Left kidney (tissue), 1 donor: ENCODE measurements at regions not wholly inside any gene's neighbourhood (a gene's known extent, or its start where the extent isn't known, plus 50 kb on each side); places are given as distances from the start of the nearest gene placed in this dataset.
A peak's percentile ranks its signal among the peaks of the same experiment; 100 is the strongest.

Source experiments
- DNase-seq: peaks from one replicate; pipeline ENCODE4 v3.0.0-alpha.2; 2013

GRCh38 chr10:42933448-42934340 lies 143.2 kb upstream of the RET start:
- peak; percentile 68 for DNase-seq

DNA sequence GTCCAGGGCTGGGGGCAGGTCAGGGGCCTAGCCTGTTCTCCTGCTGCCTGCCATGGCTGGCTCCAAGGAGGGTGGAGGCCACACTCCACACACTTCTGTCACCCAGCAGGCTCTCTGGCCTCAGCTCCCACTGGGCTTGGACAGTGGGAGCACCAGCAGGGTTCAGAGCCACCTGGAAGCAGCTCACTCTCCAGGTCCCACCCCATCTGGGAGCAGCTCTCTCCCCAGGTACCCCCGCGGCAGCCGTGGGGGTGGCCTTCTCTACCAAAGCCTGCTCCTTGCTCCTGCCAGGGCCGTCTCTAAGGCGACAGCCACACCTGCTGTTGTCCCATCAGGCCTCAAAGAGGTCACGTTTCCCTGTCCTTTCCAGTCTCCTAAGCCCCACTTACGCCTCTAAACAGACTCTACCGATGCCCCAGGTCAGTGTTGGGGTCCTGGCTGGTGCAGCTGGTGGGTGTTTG lies 142.5 kb upstream of the RET start:
- no peak for DNase-seq

DNA sequence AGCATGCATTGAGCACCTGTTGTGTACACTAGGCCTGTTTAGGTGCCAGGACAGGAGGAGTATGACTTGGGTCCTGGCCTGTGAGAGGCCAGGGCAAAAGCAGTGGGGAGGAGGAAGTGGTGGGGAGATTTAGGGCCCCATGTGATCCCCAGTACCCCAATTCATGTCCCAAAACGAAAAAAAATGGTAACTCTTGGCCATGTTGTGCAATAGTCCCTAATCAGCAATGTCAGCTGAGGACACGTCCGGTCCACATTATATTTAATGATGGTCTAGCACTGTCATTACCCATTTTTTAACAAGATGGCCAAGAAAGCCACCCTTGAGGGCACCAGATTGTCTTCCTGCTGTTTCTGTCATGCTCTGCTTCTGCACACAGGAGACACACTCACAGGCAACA lies 142.0 kb upstream of the RET start:
- no peak for DNase-seq

GRCh38 chr10:42935466-42935865 lies 141.4 kb upstream of the RET start:
- DNase-seq, result no peak

- DNase-seq, result no peak
Observed at GRCh38 chr10:42936580-42936979, 140.3 kb upstream of the RET start.

- no peak for DNase-seq
Observed at GRCh38 chr10:42937048-42937447, 139.8 kb upstream of the RET start.

- DNase-seq, result no peak
Observed at GRCh38 chr10:42937649-42938180, 139.2 kb upstream of the RET start.

DNA sequence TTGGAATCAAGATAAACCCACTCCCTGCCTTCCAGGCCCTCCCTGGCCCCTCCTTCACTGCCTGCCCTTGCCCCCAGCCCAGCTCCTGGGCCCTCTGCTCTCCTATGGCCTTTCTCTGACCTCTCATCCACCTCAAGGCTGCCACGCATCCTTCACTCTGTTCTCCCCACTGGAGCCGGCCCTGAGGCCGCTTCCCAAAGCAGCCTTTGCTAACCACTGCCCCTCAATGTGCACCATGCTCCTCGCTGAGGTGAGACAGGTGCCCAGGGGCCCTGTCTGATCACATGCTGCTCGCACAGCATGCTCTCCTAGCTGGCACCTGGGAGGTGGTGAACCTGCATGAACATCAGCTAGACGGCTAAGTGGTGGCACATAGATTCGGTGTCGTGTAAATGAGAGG lies 138.5 kb upstream of the RET start:
- no peak for DNase-seq

DNA sequence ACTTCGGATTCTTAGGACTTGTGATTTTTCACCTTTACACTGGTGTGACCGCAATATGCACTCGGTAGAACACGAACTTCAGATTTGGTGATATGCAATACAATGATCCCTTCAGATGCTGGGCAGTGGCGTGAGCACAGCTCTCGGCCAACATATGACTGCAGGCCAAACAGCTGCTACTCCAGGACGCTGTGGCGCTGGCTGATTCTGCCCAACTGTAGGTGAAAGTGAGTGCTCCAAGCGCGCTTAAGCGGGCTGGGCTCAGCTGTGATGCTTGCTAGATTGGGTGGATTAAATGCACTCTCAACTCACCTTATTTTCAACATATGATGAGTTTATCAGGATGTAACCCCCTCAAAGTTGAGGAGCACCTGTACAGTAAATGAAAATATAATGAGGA lies 137.6 kb upstream of the RET start:
- no peak for DNase-seq

DNA sequence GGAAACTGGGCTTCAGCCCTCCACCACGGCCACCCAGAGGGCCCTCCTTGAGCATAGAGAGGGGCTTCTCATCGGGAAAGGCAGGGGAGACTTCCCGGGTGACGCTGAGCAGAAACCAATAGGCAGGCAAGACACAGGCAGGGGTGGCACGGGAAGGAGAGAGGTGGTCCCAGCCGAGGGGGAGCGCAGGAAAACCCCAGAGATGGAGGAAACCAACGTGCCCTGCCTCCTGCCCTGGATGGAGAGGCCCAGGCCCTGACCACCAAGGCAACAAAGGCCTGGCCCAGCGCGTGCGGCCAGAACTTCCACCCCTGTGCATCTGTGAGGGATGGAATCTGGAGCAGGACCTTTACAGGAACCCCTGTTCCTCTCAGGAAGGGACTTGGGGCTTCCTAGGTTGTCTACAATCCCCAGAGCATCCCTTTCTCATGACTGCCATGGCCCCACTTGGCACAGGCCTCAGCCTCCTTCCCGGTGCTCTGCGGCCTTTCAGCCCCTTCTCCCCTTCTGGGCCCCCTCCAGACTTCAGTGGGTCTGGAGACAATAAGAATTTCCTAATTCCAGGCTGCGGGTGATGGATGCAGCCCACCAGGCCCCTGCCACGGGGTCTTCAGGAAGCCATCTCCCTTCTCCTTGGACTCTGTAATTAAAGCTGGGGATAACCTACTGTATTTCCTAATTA lies 137.0 kb upstream of the RET start:
- DNase-seq, result no peak

- no peak for DNase-seq
Observed at GRCh38 chr10:42940487-42941294, 136.2 kb upstream of the RET start.

DNA sequence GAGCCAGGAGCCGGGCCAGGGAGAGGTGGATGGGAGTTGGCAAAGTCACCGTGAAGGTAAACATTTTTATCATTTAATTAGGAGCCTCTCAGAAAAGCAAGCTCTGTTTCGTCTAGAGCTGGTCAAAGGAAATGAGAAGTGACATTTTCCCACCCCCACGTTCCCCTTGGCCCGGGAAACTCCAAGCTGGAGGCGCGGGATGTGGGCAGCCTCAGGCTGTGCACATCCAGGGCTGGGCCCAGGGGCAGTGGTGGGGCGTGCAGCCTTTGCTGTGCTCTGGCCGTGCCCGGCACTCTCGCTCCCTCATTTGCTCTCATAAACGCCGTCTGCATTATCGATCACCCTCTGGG lies 135.6 kb upstream of the RET start:
- DNase-seq, result no peak

GRCh38 chr10:42941790-42942189 lies 135.1 kb upstream of the RET start:
- DNase-seq, result no peak

DNA sequence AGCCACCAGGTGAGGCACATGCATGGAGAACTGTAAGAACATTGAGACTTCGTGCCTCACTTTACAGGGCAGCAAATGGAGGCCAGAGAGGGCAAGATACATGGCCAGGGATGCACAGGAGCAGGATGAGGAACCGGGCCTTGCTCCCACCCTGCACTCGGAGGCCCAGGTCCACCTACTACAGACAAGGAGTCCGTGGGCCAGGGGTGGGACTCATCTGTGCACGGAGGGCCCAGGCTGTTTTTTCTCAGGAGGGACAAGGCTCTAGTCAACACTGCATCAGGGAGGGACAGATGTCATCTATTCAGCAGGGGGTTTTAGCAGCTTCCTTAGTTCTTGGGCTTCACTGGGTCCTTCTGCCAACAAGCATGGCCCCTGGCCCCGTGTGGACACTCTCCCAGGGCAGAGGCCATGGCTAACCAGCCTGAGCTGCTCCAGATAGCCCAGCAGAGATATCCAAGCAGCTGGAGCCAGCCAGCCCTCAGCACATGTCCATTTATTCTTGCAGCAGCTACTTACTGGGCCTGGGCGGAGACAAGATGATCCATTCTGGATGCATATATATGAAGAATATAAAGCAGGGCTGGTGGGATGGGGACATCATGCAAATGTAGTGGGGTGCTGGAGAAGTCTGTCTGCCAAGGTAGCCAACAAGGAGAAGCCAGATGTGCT lies 134.5 kb upstream of the RET start:
- DNase-seq, result no peak

DNA sequence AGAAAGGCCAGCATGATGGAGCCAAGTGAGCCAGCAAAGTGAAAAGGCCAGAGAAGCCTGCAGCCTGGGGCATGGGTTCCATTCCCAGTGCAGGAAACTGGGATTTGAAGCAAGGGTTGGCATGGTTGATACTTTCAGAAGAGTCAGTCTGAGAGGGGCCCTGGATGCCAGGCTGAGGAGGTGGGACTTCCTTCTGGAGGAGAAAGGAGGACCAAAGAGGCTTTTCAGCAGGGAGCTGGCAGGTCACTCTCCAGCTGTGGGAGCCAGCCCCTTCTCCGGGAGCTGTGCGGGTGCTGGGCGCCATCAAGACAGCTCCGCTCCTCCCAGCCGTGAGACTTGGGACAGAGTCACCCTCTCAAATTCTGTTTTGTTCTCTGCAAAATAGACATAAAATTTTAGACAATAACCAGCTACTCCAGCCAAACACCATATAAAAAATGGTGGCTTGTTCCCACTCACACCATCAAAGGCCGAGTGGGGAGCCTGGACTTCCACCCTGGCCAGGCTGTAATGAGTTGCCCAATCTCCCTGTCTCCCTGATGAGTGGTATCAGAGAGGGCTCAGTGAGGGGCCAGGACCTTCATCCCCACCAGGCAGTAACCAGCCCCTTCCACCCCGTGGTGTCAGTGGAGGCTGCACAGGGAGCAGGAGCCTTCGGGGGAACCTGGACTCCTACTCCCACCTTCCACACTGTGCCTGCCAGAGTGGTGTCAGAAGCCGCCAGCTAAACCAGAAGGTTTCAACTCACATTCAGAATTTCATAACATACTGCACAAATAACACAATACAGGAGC lies 133.6 kb upstream of the RET start:
- no peak for DNase-seq

DNA sequence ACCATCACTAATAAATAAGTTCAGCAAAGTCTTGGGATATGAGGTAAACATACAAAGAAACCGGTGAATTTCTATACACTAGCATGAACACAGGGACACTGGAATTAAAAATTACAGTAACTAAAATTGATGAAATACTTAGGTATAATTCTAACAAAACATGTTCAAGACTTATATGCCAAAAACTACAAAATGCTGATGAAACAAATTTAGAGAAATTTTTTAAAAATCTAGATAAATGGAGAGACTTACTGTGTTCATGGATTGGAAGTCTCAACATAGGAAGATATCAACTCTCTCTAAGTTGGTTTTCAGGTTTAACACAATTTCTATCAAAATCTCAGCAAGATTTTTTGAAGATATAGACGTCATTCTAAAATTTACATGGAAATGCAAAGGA lies 128.8 kb upstream of the RET start:
- DNase-seq, result no peak

DNA sequence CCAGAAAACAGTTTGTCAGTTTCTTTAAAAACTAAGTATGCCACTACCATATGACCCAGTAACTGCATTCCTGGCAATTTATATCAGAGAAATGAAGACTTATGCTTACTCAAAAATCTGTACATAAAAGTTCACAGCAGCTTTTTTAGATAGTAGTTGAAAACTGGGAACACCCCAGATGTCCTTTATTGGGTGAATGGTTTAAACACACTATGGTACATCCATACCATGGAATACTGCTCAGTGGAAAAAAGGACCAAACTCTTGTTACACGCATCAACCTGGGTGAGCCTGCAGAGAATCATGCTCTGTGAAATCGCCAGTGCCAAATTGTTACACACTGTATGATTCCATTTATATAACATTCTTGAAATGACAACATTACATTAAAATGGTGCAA lies 127.6 kb upstream of the RET start:
- no peak for DNase-seq

DNA sequence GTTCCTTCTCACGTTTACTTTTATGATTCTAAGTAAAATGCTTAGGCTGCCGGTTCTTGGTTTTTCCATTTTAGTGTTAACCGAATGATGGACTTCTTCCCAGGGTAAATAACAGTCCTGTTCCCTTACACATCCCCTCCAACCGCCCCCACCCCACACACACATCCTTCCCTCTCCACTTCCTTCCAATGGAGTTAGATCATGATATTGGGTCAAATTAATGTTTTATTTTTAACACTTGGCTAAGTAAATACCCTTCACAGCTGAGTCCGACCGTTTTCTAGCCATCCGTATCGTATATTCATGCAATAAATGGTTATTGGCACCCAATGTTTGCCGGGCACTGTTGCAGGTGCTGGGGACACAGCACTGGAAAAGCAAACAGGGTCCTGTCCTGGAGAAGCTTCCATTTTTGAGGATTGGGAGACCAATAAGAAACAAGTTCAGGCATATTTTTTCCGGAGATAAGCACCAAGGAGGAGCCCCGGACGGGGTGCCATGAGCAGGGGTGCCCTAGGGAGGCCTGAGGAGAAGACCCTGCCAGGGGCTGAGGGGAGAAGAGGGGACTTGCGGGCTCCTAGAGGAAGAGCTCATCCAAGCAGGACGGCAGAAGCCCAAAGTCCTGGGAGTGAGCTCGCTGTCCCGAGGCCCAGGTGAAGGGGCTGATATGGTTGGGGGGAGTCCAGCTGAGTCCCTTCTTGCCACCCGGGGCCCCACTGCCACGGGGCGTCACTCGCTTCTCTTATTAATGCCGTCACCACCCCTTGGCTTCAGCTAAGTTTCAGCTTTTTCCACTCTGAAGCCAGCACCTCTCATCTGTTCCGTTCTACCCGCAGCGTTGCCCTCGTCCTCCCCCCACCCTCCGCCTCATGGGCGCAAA lies 126.0 kb upstream of the RET start:
- no peak for DNase-seq

- peak; percentile 60 for DNase-seq
Observed at GRCh38 chr10:42951486-42952251, 125.2 kb upstream of the RET start.
